Cardiac fibroblast (primary cell): ENCODE measurements at regions not wholly inside any gene's neighbourhood (a gene's known extent, or its start where the extent isn't known, plus 50 kb on each side); places are given as distances from the start of the nearest gene placed in this dataset.

Experiments
- DNase-seq, 2 donors: peaks; one replicate each; pipeline versions ENCODE4 v3.0.0 to v3.0.0-alpha.2; 2010; ENCODE audit warnings: low read depth in 2 of 2
- H3K4me3 ChIP-seq, 2 donors: replicated peaks in 1 of 2; 1 replicate in 1 of 2; 2 replicates in 1 of 2; pipeline ENCODE4 v1.5.1; 2011; ENCODE audit warnings: low read depth in 2 of 2, low read length in 2 of 2, mild to moderate bottlenecking in 2 of 2, moderate library complexity in 1 of 2
- TF ChIP-seq, protein P1 (sequence below): IDR thresholded peaks from one replicate; pipeline ENCODE4 v1.5.1; 2011; ENCODE audit warnings: low read depth, mild to moderate bottlenecking, low read length, inconsistent platforms

DNA sequence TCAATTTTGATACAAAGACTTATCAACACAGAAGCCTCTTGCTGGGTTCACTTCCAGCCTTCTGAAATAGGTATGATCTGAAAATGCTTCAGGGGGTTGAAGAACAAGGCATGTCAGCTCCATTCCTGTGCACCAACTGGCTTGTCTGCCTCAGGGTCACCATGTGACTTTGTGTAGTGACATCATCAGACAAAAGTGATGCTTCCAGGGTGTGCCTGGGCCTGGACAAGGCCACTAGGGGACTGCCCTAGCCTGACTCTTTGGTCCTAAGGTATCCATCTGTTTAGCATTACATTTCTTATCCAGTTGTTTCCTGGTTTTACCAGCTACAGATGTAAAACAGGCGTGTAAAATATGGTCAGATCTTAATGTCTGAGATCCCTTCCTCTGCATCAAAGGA, 155.6 kb downstream of the CAND1 start:
- no peak overlapping the region for H3K4me3 ChIP-seq
- DNase-seq, result no peak
- TF ChIP-seq, protein P1, sequence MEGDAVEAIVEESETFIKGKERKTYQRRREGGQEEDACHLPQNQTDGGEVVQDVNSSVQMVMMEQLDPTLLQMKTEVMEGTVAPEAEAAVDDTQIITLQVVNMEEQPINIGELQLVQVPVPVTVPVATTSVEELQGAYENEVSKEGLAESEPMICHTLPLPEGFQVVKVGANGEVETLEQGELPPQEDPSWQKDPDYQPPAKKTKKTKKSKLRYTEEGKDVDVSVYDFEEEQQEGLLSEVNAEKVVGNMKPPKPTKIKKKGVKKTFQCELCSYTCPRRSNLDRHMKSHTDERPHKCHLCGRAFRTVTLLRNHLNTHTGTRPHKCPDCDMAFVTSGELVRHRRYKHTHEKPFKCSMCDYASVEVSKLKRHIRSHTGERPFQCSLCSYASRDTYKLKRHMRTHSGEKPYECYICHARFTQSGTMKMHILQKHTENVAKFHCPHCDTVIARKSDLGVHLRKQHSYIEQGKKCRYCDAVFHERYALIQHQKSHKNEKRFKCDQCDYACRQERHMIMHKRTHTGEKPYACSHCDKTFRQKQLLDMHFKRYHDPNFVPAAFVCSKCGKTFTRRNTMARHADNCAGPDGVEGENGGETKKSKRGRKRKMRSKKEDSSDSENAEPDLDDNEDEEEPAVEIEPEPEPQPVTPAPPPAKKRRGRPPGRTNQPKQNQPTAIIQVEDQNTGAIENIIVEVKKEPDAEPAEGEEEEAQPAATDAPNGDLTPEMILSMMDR, result no peak

DNA sequence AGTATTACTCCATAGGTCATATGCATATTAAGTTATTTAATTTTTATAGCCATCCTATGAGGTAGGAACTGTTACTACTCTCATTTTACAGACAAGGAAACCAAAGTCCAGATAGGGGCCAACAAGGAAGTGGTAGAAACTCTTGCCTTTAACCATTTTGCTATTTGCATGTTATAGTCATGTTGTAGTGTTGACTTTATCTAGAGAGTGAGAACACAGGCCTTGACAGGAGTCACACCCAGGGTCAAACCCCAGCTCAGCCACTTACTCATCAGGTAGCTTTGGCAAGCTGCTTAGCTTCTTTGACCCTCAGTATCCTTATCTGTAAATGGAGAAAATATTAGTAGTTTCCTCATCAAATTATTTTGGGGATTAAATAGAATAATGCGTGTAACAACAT, 156.2 kb downstream of the CAND1 start:
- TF ChIP-seq, protein P1, result no peak
- H3K4me3 ChIP-seq, result no peak overlapping the region
- DNase-seq, result no peak

DNA sequence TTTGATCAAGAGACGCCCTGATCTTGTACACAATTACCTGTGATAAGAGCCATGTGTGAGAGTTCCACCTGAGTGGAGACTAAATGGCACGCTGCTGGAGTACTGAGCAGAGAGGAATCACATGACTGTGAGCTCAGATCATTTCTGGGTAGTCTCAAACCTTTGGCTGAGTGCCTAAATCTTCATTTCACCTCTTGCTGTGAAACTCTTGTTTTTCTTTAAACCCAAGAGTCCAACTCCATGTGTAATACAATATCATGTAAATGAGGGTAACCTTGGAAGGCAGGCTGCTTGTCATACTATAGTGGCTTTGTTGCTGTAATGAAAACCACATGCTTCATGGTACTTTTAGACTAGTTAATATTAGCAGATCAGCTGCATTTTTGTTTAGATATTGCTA, 156.9 kb downstream of the CAND1 start:
- H3K4me3 ChIP-seq, result no peak overlapping the region
- TF ChIP-seq, protein P1, result no peak
- DNase-seq, result peak; percentile 64 to 70

- no peak overlapping the region for H3K4me3 ChIP-seq
- TF ChIP-seq, protein P1, result no peak
- DNase-seq, result no peak
Observed at GRCh38 chr12:67427336-67427735, 158.2 kb downstream of the CAND1 start.

- TF ChIP-seq, protein P1, result no peak
- no peak for DNase-seq
- H3K4me3 ChIP-seq, result no peak overlapping the region
Observed at GRCh38 chr12:67428431-67428830, 159.3 kb downstream of the CAND1 start.

DNA sequence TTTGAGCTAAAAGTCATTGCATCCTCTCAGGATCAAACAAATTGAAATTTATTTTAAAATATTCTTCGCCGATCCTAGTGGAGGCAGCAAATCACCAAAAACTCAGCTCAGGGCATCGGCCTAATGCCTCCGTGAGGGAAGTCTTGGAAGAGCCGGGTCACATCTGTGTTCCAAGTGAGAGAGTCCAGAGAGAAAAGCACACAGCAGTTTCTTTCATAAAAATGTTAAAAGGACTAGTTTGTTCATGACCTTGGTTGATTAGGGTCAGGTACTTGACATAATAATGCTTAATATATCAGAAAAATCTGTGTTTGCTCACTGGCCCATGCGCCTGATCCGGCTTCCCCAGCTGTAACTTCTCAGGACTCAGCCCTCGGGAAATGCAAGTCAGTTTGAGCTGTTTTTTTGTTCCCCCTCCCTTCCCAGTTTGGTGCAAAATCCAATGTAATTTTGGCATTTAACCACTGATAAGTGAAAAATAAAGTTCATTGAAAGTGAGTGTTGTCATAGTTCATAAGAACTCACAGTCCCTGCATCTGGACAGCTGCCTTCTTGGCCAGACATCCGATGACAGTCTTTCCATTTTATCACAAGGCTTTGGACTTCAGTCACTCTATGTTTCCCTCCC, 161.7 kb downstream of the CAND1 start:
- H3K4me3 ChIP-seq, result no peak overlapping the region
- peak; percentile 27 to 73 for DNase-seq
- TF ChIP-seq, protein P1, result no peak
